SU-DHL-6 (cell line): ENCODE measurements at regions not wholly inside any gene's neighbourhood (a gene's known extent, or its start where the extent isn't known, plus 50 kb on each side); places are given as distances from the start of the nearest gene placed in this dataset.

Experiments
- CTCF ChIP-seq: fragments of 200-600 bp; sonication (generic); IDR thresholded peaks from one replicate; pipeline ENCODE4 v1.5.1; 2017; ENCODE audit warnings: antibody characterized with exemption, mild to moderate bottlenecking, low read length, moderate library complexity; ENCODE audit not compliant: insufficient read depth, poor library complexity, severe bottlenecking
- EZH2phosphoT487 ChIP-seq: fragments of 200-600 bp; sonication (generic), shearing (Covaris generic); conservative IDR thresholded peaks from 2 replicates; pipeline ENCODE4 v1.6.1; 2018; ENCODE audit warnings: mild to moderate bottlenecking, antibody characterized with exemption, low read length, moderate library complexity, mixed read lengths

- TF ChIP-seq CTCF (no peak), EZH2phosphoT487 (no peak)
Observed at GRCh38 chr16:86877108-86877507, 298.8 kb downstream of the FOXL1 start.
